NCI-H2227 (cell line): ENCODE measurements at regions not wholly inside any gene's neighbourhood (a gene's known extent, or its start where the extent isn't known, plus 50 kb on each side); places are given as distances from the start of the nearest gene placed in this dataset.

Experiments used
- DNase-seq: peaks from one replicate; lab custom pipeline; 2025; ENCODE audit not compliant: unreplicated experiment; lab: John Stamatoyannopoulos, UW

DNA sequence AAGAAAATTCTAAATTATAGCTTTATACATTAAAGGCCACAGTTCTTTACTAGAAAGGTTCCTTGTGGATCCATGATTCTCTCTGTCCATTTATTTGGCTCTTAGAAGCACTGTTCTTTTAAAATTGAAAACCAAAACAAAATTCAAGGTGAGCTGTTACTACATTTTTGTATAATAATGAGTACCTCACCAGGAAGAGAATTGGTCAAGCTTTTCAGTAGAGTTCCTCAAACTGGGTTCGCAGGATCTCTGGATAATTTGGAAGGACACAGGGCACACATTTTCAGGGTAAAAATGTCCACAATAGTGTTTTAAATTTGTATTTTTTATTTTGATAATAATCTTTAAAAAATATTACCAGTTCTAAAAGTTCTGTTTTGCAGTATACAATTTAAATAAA, 93.0 kb downstream of the PPP1R3A start:
- no peak for DNase-seq

GRCh38 chr7:113824117-113824823, 94.5 kb downstream of the PPP1R3A start:
- no peak for DNase-seq

DNA sequence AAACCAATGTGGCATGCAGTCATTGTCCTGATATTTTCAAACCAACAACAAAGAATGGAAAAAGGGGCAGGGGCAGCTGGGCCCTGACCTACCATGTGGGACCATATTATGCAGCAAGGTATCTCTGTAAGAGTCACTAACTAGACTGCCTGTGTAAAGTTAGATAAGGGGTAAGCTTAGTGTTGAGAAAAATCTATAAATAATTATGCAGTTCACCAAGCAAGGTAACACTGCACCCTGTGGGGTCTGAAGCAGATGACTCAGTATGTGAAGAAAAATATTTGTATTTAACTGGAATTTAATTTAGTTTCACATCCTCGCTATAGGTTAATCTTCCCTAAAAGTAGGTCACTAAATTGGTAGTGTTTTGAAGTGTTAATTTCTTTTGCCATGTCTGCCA, 99.3 kb downstream of the PPP1R3A start:
- no peak for DNase-seq

- no peak for DNase-seq
Observed at GRCh38 chr7:113816639-113817038, 102.2 kb downstream of the PPP1R3A start.

- DNase-seq: no peak
Observed at GRCh38 chr7:113813471-113813870, 105.3 kb downstream of the PPP1R3A start.

- DNase-seq: no peak
Observed at GRCh38 chr7:113812591-113813255, 106.1 kb downstream of the PPP1R3A start.

- DNase-seq: no peak
Observed at GRCh38 chr7:113810080-113810744, 108.6 kb downstream of the PPP1R3A start.

- DNase-seq: no peak
Observed at GRCh38 chr7:113809581-113809980, 109.2 kb downstream of the PPP1R3A start.

- no peak for DNase-seq
Observed at GRCh38 chr7:113806633-113807327, 112.0 kb downstream of the PPP1R3A start.

- DNase-seq: no peak
Observed at GRCh38 chr7:113805976-113806375, 112.8 kb downstream of the PPP1R3A start.

- DNase-seq: no peak
Observed at GRCh38 chr7:113804475-113805095, 114.2 kb downstream of the PPP1R3A start.

DNA sequence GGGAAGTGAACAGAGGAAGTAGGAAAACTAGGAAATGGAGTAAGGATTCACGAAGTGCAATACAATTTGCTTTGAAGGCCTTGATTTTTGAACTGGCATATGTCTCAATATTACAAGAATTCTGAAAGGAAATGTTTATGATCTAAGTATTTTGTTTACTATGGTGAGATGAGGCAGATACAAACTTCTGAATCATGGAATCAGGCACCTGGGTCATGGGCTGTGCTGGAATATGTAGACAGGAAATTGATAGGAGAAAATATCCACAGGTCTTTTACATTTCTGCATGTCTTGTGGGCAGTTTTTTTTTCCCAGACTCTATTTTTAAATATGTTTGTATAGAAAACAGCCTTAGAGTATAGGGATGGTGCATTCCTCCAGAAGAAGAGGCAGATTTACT, 117.1 kb downstream of the PPP1R3A start:
- DNase-seq: no peak

GRCh38 chr7:113800826-113801225, 118.0 kb downstream of the PPP1R3A start:
- DNase-seq: no peak

DNA sequence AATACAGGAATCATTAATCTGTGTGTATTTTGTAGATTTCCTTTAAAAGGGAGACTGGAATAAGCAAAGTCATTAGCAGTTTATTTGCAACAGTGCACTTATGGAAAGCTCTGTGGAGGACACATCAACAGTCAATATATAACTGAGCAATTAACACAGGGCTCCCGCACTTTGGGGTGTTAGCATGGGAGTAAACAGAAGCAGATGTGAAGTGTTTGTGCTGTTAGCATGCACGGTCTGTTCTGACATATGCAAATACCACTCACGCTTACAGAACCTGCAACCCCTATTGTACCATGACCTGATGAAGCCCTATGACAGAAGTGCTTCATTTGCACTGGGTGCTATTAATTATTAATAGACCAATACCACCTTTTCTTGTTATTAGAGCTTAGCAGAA, 118.9 kb downstream of the PPP1R3A start:
- DNase-seq: no peak

GRCh38 chr7:113797420-113798010, 121.3 kb downstream of the PPP1R3A start:
- DNase-seq: no peak

- DNase-seq: no peak
Observed at GRCh38 chr7:113796557-113796956, 122.3 kb downstream of the PPP1R3A start.

DNA sequence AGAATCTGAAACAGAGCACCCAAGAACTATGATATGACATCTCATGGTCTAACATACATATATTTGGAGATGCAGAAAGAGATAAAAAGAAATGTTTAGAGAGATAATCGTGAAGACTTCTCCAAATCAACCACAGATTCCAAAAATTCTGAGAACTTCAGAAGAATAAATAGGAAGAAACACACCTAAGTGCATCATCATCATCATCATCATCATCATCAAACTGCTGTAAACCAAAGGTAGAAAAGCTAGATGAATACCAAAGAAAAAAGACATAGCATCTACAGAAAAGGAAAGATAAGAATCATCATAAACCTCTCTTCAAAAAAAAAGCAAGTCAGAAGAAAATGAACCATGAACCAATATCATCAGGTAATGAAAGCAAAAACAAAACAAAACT, 124.2 kb downstream of the PPP1R3A start:
- no peak for DNase-seq

DNA sequence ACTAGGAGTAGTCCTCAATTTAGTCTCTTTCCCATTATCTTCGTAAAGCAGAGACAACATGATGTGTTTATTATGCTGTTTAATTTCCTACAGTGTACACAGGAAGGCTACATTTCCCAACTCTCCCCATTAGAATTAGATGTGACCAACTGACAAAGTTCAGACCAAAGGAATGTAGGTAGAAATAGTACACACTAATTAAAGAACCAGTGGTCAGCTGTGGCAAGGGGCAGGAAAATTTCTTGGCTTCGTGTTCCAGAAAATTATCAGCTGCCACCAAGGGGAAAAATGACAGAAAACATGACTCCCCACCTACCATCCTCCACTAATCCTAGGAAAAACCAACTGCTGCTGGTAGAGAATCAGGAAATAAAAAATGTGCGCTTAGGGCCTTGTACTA, 125.6 kb downstream of the PPP1R3A start:
- DNase-seq: no peak

DNA sequence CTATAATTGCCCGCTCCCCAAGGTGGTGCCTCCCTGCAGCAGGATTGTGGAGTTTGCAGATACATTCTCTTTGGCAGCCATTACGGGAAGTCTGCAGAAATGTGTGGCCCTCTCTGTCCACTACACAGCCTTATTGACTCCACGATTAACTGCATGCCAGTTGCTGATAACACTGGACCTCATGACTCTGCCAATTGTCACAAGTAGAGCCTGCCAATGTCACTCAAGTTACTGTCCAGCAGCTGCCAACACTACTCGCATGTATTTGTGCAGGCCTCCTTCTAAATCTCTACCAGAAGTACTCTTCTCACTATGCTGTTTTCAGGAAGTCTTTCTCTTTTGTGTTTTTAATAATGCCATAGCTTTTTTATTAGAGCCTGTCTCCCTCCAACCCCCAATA, 128.8 kb downstream of the PPP1R3A start:
- no peak for DNase-seq

GRCh38 chr7:113787106-113787505, 131.7 kb downstream of the PPP1R3A start:
- DNase-seq: no peak

DNA sequence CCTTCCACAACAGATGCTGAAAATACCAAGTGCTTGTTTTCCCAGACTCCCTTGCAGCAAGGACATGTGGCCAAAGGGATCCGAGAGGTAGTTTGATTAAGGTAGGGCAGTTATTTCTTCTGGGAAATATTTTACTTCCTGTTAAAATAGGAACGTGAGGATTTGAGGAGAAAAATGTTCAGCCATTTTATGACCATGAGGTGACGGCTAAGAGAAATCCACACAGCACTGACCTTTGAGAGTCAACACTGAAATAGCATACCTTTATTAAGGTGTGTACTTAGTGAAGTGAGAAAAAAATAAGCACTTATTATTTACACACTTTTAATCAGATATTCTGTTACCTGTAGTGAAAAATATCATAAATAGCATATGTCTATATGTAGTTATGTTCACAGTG, 133.9 kb downstream of the PPP1R3A start:
- no peak for DNase-seq
